GM19023 (cell line): ENCODE measurements at regions not wholly inside any gene's neighbourhood (a gene's known extent, or its start where the extent isn't known, plus 50 kb on each side); places are given as distances from the start of the nearest gene placed in this dataset.
"Not testable (repeated sequence)": the region's sequence is repeated elsewhere in the genome, so short reads cannot be mapped to it uniquely, and the experiment has no call there.

Experiments used
- ATAC-seq: cut with Tn5 transposase; IDR thresholded peaks from one replicate; pipeline ENCODE4 v1.9.1; 2021; ENCODE audit warnings: mild to moderate bottlenecking, moderate library complexity; ENCODE audit not compliant: unreplicated experiment

GRCh38 chr13:21910546-21910945, 239.7 kb downstream of the FGF9 start:
- no peak for ATAC-seq

- ATAC-seq, result no peak
These were observed 240.9 kb downstream of the FGF9 start for GRCh38 chr13:21911646-21912298.

- no peak for ATAC-seq
These were observed 242.1 kb downstream of the FGF9 start for GRCh38 chr13:21913010-21913409.

GRCh38 chr13:21917086-21918015, 246.5 kb downstream of the FGF9 start:
- ATAC-seq, result no peak

- not testable (repeated sequence) for ATAC-seq
These were observed 249.9 kb downstream of the FGF9 start for GRCh38 chr13:21920802-21921201.

- no peak for ATAC-seq
These were observed 254.1 kb downstream of the FGF9 start for GRCh38 chr13:21924958-21925357.

GRCh38 chr13:21925720-21926119, 254.8 kb downstream of the FGF9 start:
- ATAC-seq, result no peak

- ATAC-seq, result no peak
These were observed 258.5 kb downstream of the FGF9 start for GRCh38 chr13:21929400-21929799.

- ATAC-seq, result no peak
These were observed 259.7 kb downstream of the FGF9 start for GRCh38 chr13:21930536-21930935.

- ATAC-seq, result no peak
These were observed 261.7 kb downstream of the FGF9 start for GRCh38 chr13:21932578-21932977.

GRCh38 chr13:21932996-21933395, 262.1 kb downstream of the FGF9 start:
- no peak for ATAC-seq

- ATAC-seq, result no peak
These were observed 263.4 kb downstream of the FGF9 start for GRCh38 chr13:21934284-21934683.

GRCh38 chr13:21936674-21937073, 265.8 kb downstream of the FGF9 start:
- no peak for ATAC-seq

- no peak for ATAC-seq
These were observed 267.3 kb downstream of the FGF9 start for GRCh38 chr13:21938168-21938567.

GRCh38 chr13:21938636-21939035, 267.8 kb downstream of the FGF9 start:
- no peak for ATAC-seq

GRCh38 chr13:21942061-21942460, 271.2 kb downstream of the FGF9 start:
- no peak for ATAC-seq

- ATAC-seq, result no peak
These were observed 273.7 kb downstream of the FGF9 start for GRCh38 chr13:21944610-21945009.

GRCh38 chr13:21945195-21945594, 274.3 kb downstream of the FGF9 start:
- ATAC-seq, result no peak

GRCh38 chr13:21946964-21947363, 276.1 kb downstream of the FGF9 start:
- ATAC-seq, result no peak

- no peak for ATAC-seq
These were observed 278.0 kb downstream of the FGF9 start for GRCh38 chr13:21948769-21949474.

- no peak for ATAC-seq
These were observed 279.1 kb downstream of the FGF9 start for GRCh38 chr13:21949818-21950429.
